Retina (tissue), 1 donor: ENCODE measurements at regions not wholly inside any gene's neighbourhood (a gene's known extent, or its start where the extent isn't known, plus 50 kb on each side); places are given as distances from the start of the nearest gene placed in this dataset.

Experiments
- DNase-seq: peaks from one replicate; pipeline ENCODE4 v3.0.0-alpha.2; 2016

GRCh38 chr5:92460505-92460904 is 1077.4 kb upstream of the ARRDC3 start:
- DNase-seq, result no peak

DNA sequence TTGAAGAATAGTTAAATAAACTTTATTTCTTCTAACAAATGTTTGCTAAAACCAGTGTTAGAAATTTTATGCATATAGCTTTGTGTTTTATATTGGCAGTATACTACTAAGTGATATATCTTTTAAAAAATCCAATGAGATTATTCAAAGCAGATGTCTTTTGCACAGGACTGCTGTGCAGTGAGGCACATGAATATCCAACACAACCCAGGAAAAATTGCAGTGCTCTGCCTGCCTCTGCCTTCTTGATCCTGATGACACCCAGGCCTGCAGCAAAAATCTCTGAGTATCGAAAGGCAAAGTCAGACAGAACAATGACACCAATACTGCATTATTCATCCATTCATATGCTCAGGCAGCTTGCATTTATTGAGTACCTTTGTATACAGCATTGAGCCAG is 1076.5 kb upstream of the ARRDC3 start:
- no peak for DNase-seq

DNA sequence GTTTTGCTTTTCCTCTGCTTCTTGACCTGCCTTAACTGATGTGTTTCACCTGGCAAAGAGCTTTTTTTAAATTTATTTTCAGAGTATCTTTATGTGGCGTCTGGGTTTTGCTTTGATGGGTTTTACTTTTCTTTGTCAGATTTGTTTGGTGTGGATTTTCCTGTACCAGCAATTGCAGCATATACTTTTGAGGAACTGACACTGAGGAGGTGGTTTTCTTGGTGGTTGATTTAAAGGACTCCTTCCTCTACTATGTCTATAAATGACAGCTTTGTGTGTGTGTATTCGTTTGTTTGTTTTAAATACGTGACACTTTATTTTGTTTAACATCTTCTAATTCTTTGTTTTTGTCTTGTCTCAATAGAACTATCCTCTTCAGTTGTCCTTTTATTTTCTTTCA is 1071.9 kb upstream of the ARRDC3 start:
- no peak for DNase-seq

GRCh38 chr5:92444888-92445287 is 1061.8 kb upstream of the ARRDC3 start:
- no peak for DNase-seq

- no peak for DNase-seq
Measured at GRCh38 chr5:92435781-92436180, 1052.7 kb upstream of the ARRDC3 start.

DNA sequence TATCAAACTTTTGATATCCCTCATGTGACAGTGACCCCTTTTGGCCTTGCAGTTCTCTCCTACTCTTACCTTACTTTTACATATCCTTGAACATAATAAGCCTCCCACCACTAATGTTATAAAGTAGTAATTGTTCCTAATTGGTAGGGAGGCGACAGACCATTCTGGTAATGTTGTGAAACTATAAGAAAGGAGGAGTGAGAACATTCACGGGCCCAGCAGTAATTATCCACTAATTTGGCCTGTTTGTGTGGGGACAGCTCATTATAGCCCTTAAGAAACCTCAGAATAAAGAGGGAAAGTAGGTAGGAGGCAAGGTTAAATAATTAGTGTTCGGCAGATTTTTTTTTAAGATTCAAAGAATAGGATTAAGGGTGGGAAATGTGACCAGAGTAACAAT is 1046.5 kb upstream of the ARRDC3 start:
- DNase-seq, result no peak

DNA sequence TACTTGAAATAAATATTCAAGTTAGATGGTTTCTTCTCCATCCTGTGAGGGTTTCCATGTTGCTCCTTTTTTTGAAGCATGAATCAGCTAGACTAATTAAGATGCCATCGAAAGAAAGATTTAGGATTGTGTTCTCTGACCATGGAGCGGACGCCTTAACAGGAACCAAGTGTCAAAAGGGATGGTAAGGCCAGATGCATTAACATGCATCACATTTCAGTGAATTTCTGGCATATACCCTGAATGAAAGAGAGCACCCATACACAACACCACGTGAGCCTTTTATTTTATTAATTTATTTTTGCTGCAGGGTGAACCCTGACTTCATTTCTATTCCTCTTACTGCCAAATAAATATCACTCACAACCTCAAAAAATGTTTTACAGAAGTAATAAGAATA is 1045.3 kb upstream of the ARRDC3 start:
- DNase-seq, result no peak

DNA sequence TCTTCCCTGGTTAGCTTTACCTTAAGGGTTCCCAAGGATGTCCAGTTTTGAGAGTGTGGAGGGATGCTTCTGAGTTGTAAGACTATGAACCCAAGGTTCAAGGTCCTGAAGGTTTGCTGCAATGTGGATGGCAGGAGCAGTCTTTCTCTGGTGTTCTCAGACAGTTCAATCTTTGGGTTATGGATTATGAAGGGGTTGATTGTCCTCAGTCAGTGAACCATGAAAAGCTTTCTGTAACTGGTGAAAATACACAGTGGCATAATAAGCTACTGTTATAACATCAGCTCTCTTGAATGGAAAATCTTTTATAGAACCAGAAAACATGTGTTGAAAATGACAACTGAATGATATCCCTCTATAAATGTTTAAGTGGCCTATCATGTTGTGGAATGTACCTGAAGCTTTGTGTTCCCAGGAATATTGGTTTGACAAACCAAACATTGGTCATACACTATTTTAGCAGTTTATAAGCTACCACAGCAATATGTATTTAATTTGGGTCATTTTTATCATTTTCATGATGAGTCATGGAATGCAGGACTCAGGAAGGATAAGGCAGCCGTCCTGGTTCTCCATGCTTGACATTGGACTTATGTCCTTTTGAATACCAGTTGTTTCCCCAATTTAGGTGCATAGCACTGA is 1041.8 kb upstream of the ARRDC3 start:
- no peak for DNase-seq

- no peak for DNase-seq
Measured at GRCh38 chr5:92421942-92422341, 1038.8 kb upstream of the ARRDC3 start.

- DNase-seq, result no peak
Measured at GRCh38 chr5:92421196-92421595, 1038.1 kb upstream of the ARRDC3 start.

DNA sequence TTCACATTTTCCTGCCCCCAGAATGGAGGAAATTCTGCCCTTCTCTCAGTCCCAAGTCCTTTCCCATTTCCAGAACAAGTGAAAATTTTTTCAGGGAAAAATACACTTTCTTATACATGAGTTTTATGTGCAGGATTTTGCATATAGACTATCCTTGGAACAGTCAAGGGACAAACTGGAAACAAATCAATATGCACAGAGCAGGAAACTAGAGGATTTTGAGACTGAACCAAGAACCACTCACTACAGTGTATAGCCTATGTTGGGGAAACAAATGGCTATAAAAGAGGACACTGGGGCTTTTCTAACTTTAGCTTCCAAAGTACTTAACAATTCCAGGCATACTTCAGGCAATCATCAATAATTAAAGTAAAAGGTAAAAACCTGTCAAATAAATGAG is 1036.1 kb upstream of the ARRDC3 start:
- DNase-seq, result no peak

- no peak for DNase-seq
Measured at GRCh38 chr5:92418341-92418740, 1035.2 kb upstream of the ARRDC3 start.

- DNase-seq, result no peak
Measured at GRCh38 chr5:92409134-92409533, 1026.0 kb upstream of the ARRDC3 start.

DNA sequence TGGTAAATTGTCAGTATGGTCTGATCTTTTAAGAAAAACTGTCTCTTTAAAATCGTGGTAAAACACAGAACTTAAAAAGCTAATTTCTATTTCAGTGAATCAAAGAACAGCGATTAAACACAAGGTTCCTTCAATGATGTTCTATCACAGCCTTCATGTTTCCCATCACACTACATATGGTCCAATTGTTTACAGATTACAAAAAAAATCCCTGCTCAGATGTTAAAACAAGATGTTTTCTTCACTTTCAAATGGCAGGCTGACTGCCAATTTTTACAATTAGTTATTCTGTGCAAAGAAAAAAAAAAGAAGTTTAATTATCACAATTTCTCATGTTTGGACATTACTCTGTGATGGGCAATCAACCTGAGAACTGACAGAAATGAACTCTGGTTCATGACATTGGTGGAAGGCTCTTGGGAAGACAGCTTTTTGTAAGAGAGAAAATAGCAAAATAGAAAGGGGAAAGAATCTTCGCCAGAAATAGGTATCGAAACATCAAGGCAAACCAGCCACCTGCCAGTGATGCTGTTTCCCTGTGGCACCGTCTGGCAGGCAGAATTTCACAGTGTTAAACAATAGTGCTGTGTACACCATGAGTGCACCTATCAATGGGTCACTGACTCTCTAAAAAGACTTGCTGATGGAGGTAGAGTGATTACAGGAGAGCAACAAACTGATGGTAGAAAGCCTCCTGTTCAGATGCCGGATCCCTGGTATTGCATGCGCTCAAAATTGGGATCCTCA is 1020.0 kb upstream of the ARRDC3 start:
- no peak for DNase-seq

DNA sequence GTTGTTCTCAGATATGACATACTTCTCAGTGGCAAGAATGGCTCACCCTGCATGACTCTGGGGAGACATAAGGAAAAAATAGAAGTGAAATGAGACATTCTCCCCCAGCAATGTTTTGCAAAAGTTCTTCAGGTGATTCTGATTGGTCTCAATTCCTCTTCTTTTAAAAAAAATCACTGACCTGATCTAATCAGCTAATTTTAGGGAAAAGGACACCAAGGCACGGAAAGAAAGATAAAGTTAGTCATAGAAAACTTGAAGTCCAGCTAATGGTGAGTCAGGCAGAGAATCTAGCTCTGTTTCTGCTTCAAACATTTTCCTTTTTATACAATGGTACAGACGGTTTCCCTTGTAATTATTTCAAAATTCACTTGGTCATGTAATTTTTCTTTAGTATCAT is 1018.9 kb upstream of the ARRDC3 start:
- DNase-seq, result no peak

DNA sequence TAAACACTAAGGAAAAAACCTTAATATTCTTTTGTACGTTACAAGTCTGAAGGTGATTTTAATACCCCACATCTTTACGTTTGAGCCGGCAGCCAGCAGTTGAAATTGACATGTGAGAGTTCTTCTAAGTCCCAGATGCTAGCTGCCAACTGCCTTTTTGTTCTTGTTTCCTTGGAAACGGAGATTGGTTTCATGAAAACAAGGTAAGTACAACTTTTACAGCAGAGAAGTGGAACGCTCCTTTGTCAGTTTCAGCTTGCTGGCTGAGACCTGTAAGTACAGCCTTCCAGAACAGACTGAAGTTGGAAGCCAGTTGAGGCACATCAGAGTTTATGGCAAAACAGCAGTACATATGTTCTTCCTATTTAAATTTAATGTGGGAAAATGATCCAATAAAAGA is 1018.4 kb upstream of the ARRDC3 start:
- DNase-seq, result peak; percentile 39

DNA sequence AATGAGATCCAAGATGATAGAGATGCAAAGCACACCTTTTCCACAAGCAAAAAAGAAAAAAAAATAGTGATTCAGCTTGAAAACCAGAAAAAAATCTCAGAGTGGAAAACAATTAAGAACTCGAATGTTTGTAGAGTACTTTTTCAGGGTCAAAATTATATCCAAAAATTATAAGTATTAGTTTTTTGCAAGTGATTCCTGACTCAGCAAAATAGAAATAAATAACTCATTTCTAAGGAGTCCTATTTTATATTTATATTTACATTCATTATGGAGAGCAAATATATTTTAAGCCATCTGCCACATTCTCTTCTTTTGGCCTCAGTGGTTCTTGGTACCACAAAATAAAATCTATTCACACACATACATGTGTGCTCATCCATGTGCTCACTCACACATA is 1011.8 kb upstream of the ARRDC3 start:
- no peak for DNase-seq

DNA sequence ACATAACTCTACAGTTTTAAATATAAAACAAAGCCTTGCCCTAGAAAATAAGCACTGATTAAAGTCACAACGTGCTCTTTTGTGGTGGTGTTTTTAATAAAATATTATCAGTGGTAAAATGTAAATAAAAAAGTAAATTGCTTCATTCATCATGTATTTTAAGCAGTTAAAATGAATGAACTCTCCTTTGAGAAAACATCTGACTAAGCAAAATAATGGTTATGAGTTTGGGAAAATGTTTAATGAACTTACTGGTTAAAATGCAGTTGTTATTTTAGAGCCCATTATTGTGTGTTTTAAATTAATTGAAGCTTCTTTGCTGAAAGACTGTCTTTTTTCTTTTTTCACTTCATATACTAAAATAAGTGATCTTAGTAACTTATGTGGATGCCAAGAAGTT is 1007.5 kb upstream of the ARRDC3 start:
- DNase-seq, result no peak

GRCh38 chr5:92380069-92380770 is 997.1 kb upstream of the ARRDC3 start:
- DNase-seq, result no peak

DNA sequence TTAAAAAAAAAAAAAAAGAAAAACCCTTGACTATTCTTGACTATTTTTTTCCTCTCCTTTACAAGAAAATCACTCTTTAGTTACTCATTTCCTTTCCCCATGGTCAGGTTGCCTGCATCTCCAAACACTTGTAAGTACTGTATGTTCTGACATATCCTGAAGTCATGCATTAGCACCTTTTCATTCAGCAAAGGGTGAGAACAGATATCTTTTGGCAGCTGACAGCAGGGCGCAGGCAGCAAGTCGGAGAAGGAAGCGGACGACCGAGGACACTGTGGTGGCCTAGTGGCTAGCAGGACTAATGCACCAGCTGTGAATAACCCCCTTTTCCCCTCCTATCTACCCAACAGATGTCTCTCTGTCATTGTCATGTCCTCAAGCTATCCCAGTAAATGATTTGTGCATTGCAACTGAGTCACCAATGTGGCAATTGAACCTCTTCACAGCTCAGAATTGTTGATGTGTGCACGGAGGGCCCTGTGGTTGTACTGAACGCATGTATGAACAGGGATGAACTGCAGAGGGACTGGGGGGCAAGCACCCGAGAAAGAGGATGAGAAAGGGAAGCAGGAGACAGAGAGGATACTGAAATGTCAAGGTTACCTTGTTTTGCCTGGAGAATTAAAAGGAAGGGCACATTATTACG is 996.0 kb upstream of the ARRDC3 start:
- peak; percentile 50 for DNase-seq

DNA sequence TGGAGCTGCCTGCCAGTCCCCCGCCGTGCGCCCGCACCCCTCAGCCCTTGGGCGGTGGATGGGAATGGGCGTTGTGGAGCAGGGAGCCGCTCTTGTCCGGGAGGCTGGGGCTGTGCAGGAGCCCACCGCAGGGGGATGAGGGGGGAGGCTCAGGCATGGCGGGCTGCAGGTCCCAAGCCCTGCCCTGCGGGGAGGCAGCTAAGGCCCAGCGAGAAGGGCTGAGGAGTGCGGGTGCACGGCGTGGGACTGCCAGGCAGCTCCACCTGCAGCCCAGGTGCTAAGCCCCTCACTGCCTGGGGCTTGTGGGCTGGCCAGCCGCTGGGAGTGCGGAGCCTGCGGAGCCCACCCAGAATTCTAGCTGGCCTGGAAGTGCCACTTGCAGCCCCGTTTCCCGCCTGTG is 991.7 kb upstream of the ARRDC3 start:
- DNase-seq, result no peak

- DNase-seq, result no peak
Measured at GRCh38 chr5:92372766-92373165, 989.6 kb upstream of the ARRDC3 start.

- no peak for DNase-seq
Measured at GRCh38 chr5:92371889-92372235, 988.7 kb upstream of the ARRDC3 start.
